A549 (cell line): ENCODE measurements at regions not wholly inside any gene's neighbourhood (a gene's known extent, or its start where the extent isn't known, plus 50 kb on each side); places are given as distances from the start of the nearest gene placed in this dataset.

Experiments
- CBX2 ChIP-seq: fragments of 200-600 bp; sonication (generic); IDR thresholded peaks from 2 replicates; pipeline ENCODE4 v1.6.1; 2016; ENCODE audit warnings: low read depth, mild to moderate bottlenecking, borderline replicate concordance
- EP300 ChIP-seq, 2 experiments: fragments of >200 bp; sonication (Bioruptor Twin); formaldehyde crosslinking; IDR thresholded peaks; 2 replicates in 1 of 2; 3 replicates in 1 of 2; pipeline ENCODE4 v1.6.1; 2016 to 2017
- HOXA7 ChIP-seq: fragments of 250-450 bp; sonication (Bioruptor Pico); IDR thresholded peaks from 2 replicates; pipeline ENCODE4 v1.5.0; 2020; ENCODE audit warnings: mild to moderate bottlenecking, moderate library complexity
- POLR2A ChIP-seq: IDR thresholded peaks from 2 replicates; pipeline ENCODE4 v1.6.1; 2012; ENCODE audit warnings: mild to moderate bottlenecking, low read length
- RCOR1 ChIP-seq: fragments of 150-350 bp; IDR thresholded peaks from 2 replicates; pipeline ENCODE4 v1.6.1; 2014; ENCODE audit warnings: antibody characterized with exemption, low read length, low read depth
- TF ChIP-seq, protein P1 (sequence below): fragments of >200 bp; sonication (Bioruptor Twin); formaldehyde crosslinking; IDR thresholded peaks from 3 replicates; pipeline ENCODE4 v1.5.1; 2016
- TF ChIP-seq, protein P2 (sequence below): fragments of >200 bp; sonication (Bioruptor Twin); formaldehyde crosslinking; IDR thresholded peaks from 3 replicates; pipeline ENCODE4 v1.6.1; 2016
- TF ChIP-seq, protein P3 (sequence below): IDR thresholded peaks from 2 replicates; pipeline ENCODE4 v1.6.1; 2012

DNA sequence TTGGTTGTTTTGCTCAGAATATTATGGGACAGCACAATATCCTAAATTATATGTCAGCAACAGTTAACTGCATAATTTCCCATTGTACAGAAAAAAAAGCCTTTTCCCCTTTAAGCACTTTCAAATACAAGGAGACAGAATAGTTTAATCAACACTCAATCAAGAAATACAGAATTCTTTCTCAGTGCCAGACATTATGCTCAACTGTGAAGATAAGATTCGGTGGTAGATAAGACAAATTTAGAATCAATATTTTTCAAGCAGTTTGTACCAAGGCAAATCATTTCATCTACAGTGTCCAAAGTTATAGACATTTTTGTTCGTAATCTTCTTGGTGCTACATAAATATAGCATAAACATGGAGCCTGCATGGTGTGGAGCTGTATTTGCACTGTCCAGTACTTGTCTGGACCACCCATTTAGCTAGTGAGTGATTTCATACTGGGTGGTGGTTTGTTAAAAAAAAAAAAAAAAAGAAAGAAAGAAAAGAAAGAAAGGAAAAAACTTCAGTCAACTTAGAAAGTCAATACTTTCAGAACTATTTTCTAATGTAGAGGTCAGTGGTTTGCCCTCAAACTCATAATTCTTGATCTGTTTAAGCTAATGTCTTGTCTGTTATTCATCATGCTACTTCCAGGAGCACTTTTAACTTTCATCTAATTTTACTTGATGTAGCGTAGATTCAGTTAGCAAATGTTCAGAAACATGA lies 522.9 kb downstream of the FAT4 start:
- TF ChIP-seq, protein P1, sequence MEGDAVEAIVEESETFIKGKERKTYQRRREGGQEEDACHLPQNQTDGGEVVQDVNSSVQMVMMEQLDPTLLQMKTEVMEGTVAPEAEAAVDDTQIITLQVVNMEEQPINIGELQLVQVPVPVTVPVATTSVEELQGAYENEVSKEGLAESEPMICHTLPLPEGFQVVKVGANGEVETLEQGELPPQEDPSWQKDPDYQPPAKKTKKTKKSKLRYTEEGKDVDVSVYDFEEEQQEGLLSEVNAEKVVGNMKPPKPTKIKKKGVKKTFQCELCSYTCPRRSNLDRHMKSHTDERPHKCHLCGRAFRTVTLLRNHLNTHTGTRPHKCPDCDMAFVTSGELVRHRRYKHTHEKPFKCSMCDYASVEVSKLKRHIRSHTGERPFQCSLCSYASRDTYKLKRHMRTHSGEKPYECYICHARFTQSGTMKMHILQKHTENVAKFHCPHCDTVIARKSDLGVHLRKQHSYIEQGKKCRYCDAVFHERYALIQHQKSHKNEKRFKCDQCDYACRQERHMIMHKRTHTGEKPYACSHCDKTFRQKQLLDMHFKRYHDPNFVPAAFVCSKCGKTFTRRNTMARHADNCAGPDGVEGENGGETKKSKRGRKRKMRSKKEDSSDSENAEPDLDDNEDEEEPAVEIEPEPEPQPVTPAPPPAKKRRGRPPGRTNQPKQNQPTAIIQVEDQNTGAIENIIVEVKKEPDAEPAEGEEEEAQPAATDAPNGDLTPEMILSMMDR = no peak
- TF ChIP-seq, protein P2, sequence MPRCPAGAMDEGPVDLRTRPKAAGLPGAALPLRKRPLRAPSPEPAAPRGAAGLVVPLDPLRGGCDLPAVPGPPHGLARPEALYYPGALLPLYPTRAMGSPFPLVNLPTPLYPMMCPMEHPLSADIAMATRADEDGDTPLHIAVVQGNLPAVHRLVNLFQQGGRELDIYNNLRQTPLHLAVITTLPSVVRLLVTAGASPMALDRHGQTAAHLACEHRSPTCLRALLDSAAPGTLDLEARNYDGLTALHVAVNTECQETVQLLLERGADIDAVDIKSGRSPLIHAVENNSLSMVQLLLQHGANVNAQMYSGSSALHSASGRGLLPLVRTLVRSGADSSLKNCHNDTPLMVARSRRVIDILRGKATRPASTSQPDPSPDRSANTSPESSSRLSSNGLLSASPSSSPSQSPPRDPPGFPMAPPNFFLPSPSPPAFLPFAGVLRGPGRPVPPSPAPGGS = no peak
- TF ChIP-seq EP300 (IDR thresholded peaks at IDR 0.05) (no peak), RCOR1 (no peak), CBX2 (no peak), HOXA7 (CRISPR knock-in tag) (no peak), POLR2A (no peak)
- TF ChIP-seq, protein P3, sequence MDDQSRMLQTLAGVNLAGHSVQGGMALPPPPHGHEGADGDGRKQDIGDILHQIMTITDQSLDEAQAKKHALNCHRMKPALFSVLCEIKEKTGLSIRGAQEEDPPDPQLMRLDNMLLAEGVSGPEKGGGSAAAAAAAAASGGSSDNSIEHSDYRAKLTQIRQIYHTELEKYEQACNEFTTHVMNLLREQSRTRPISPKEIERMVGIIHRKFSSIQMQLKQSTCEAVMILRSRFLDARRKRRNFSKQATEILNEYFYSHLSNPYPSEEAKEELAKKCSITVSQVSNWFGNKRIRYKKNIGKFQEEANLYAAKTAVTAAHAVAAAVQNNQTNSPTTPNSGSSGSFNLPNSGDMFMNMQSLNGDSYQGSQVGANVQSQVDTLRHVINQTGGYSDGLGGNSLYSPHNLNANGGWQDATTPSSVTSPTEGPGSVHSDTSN = no peak
